IPS-NIHi11 (cell line): ENCODE measurements at regions not wholly inside any gene's neighbourhood (a gene's known extent, or its start where the extent isn't known, plus 50 kb on each side); places are given as distances from the start of the nearest gene placed in this dataset.

Source experiments
- DNase-seq: peaks from one replicate; pipeline ENCODE4 v3.0.0; 2012; ENCODE audit warnings: mixed read lengths, low spot score

DNA sequence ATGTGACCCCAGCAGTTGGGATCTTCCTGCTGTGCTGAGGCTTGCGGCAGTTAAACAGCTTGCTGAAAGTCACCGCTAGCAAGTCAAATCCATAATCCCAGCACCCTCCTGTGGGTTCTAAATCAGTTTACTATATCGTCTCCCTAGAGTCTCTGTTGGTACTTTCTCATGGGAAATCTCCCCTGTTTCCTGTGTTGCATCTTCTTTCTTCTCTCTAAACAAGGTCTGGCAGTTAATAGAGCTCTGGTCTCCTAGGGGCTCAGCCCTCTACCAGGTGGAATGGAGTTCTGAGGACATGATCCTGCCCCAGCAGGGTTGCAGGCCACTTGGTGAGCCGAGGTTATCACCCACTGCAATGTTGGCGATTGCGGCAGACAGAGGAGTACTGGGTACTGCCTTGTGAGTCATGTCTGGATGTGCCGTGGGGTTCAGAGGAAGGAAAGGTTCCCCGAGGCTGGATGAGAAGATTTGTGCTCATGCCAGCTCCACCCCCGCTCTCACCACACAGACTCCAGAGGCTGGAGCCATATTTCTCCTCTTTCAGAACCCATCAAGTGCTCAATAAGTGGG, 59.4 kb upstream of the SIX2 start:
- no peak for DNase-seq

DNA sequence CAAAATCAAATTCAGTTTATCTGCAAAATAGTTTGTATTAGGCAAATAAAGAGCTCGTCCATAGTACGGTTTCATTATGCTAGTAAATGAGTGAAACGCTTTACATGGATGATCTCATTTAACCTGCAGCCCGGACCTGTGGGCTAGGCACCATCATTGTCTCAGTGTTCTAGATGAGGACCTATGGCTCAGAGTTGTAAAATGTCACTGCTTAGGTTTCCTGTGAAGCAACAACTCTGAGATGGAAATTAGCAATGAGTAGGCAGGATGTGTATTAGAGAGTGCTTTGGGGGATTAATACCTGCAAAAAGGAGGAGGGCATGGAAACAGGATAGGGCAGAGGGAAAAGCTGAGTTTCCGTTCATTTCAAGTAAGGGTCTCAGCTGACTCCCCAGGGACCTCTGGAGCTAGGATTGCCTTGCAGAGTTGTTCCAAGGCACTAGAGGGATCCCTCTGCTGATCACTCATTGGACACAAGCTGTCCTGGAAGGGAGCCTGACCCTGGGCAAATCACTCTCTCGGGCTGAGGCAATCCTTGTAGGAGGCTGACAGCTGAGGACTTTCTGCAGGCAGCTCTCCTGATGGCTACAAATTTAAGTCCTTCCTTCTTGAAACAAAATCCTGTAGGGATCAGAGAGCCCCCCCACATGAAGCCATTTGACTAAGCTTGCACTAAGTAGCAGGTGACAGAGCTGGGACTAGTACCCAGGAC, 58.8 kb upstream of the SIX2 start:
- peak; percentile 30 for DNase-seq
